NCI-H510A treated with DMSO at 0.1 percent for 48 hours (cell line): ENCODE measurements at regions not wholly inside any gene's neighbourhood (a gene's known extent, or its start where the extent isn't known, plus 50 kb on each side); places are given as distances from the start of the nearest gene placed in this dataset.
"Not testable (repeated sequence)": the region's sequence is repeated elsewhere in the genome, so short reads cannot be mapped to it uniquely, and the experiment has no call there.

Experiments used
- DNase-seq: peaks from one replicate; lab custom pipeline; 2025; lab: John Stamatoyannopoulos, UW

GRCh38 chr1:229857585-229857984 lies 209.5 kb upstream of the GALNT2 start:
- no peak for DNase-seq

- no peak for DNase-seq
These were observed 208.0 kb upstream of the GALNT2 start for GRCh38 chr1:229859026-229859425.

- DNase-seq: no peak
These were observed 206.1 kb upstream of the GALNT2 start for GRCh38 chr1:229860926-229861325.

GRCh38 chr1:229862017-229862774 lies 204.8 kb upstream of the GALNT2 start:
- no peak for DNase-seq

GRCh38 chr1:229863651-229864545 lies 203.1 kb upstream of the GALNT2 start:
- no peak for DNase-seq

GRCh38 chr1:229864686-229865230 lies 202.3 kb upstream of the GALNT2 start:
- DNase-seq: no peak

GRCh38 chr1:229865321-229865720 lies 201.7 kb upstream of the GALNT2 start:
- DNase-seq: not testable (repeated sequence)

GRCh38 chr1:229867726-229868125 lies 199.3 kb upstream of the GALNT2 start:
- DNase-seq: no peak

GRCh38 chr1:229869240-229869639 lies 197.8 kb upstream of the GALNT2 start:
- no peak for DNase-seq

GRCh38 chr1:229869687-229870086 lies 197.4 kb upstream of the GALNT2 start:
- no peak for DNase-seq

GRCh38 chr1:229870381-229870780 lies 196.7 kb upstream of the GALNT2 start:
- no peak for DNase-seq

- DNase-seq: no peak
These were observed 195.9 kb upstream of the GALNT2 start for GRCh38 chr1:229871078-229871676.

GRCh38 chr1:229874136-229874535 lies 192.9 kb upstream of the GALNT2 start:
- DNase-seq: no peak

GRCh38 chr1:229874609-229875008 lies 192.4 kb upstream of the GALNT2 start:
- no peak for DNase-seq

GRCh38 chr1:229875086-229875485 lies 192.0 kb upstream of the GALNT2 start:
- no peak for DNase-seq

- DNase-seq: no peak
These were observed 187.3 kb upstream of the GALNT2 start for GRCh38 chr1:229879746-229880145.

- no peak for DNase-seq
These were observed 186.5 kb upstream of the GALNT2 start for GRCh38 chr1:229880271-229881170.

GRCh38 chr1:229882621-229883020 lies 184.4 kb upstream of the GALNT2 start:
- DNase-seq: no peak

GRCh38 chr1:229883504-229884200 lies 183.4 kb upstream of the GALNT2 start:
- DNase-seq: no peak

GRCh38 chr1:229884765-229885164 lies 182.3 kb upstream of the GALNT2 start:
- DNase-seq: no peak
